ENCODE measurements at regions not wholly inside any gene's neighbourhood (a gene's known extent, or its start where the extent isn't known, plus 50 kb on each side); places are given as distances from the start of the nearest gene placed in this dataset.

- TF ChIP-seq GLI2 (tag by site-specific recombination; IDR thresholded peaks at IDR 0.05; ENCODE audit: borderline replicate concordance, low read depth): no peak
- TF ChIP-seq, protein P1, sequence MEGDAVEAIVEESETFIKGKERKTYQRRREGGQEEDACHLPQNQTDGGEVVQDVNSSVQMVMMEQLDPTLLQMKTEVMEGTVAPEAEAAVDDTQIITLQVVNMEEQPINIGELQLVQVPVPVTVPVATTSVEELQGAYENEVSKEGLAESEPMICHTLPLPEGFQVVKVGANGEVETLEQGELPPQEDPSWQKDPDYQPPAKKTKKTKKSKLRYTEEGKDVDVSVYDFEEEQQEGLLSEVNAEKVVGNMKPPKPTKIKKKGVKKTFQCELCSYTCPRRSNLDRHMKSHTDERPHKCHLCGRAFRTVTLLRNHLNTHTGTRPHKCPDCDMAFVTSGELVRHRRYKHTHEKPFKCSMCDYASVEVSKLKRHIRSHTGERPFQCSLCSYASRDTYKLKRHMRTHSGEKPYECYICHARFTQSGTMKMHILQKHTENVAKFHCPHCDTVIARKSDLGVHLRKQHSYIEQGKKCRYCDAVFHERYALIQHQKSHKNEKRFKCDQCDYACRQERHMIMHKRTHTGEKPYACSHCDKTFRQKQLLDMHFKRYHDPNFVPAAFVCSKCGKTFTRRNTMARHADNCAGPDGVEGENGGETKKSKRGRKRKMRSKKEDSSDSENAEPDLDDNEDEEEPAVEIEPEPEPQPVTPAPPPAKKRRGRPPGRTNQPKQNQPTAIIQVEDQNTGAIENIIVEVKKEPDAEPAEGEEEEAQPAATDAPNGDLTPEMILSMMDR (tag by site-specific recombination; IDR thresholded peaks at IDR 0.05): no peak
- TF ChIP-seq, protein P2, sequence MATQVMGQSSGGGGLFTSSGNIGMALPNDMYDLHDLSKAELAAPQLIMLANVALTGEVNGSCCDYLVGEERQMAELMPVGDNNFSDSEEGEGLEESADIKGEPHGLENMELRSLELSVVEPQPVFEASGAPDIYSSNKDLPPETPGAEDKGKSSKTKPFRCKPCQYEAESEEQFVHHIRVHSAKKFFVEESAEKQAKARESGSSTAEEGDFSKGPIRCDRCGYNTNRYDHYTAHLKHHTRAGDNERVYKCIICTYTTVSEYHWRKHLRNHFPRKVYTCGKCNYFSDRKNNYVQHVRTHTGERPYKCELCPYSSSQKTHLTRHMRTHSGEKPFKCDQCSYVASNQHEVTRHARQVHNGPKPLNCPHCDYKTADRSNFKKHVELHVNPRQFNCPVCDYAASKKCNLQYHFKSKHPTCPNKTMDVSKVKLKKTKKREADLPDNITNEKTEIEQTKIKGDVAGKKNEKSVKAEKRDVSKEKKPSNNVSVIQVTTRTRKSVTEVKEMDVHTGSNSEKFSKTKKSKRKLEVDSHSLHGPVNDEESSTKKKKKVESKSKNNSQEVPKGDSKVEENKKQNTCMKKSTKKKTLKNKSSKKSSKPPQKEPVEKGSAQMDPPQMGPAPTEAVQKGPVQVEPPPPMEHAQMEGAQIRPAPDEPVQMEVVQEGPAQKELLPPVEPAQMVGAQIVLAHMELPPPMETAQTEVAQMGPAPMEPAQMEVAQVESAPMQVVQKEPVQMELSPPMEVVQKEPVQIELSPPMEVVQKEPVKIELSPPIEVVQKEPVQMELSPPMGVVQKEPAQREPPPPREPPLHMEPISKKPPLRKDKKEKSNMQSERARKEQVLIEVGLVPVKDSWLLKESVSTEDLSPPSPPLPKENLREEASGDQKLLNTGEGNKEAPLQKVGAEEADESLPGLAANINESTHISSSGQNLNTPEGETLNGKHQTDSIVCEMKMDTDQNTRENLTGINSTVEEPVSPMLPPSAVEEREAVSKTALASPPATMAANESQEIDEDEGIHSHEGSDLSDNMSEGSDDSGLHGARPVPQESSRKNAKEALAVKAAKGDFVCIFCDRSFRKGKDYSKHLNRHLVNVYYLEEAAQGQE (tag by site-specific recombination; IDR thresholded peaks at IDR 0.05): no peak
- TF ChIP-seq PATZ1 (tag by site-specific recombination; IDR thresholded peaks at IDR 0.05): no peak
- no peak for TF ChIP-seq KLF8 (tag by site-specific recombination; IDR thresholded peaks at IDR 0.05)
- no peak for TF ChIP-seq GLIS1 (tag by site-specific recombination; IDR thresholded peaks at IDR 0.05)
- no peak for TF ChIP-seq ZNF302 (tag by site-specific recombination; IDR thresholded peaks at IDR 0.05; ENCODE audit: low read depth)
- TF ChIP-seq, protein P3, sequence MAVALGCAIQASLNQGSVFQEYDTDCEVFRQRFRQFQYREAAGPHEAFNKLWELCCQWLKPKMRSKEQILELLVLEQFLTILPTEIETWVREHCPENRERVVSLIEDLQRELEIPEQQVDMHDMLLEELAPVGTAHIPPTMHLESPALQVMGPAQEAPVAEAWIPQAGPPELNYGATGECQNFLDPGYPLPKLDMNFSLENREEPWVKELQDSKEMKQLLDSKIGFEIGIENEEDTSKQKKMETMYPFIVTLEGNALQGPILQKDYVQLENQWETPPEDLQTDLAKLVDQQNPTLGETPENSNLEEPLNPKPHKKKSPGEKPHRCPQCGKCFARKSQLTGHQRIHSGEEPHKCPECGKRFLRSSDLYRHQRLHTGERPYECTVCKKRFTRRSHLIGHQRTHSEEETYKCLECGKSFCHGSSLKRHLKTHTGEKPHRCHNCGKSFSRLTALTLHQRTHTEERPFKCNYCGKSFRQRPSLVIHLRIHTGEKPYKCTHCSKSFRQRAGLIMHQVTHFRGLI (tag by site-specific recombination; IDR thresholded peaks at IDR 0.05): no peak
- no peak for TF ChIP-seq ZNF274 (IDR thresholded peaks at IDR 0.05; ENCODE audit: low read length)
- TF ChIP-seq ZNF274 (tag by site-specific recombination; IDR thresholded peaks at IDR 0.05; ENCODE audit: borderline replicate concordance): no peak
- TF ChIP-seq, protein P4, sequence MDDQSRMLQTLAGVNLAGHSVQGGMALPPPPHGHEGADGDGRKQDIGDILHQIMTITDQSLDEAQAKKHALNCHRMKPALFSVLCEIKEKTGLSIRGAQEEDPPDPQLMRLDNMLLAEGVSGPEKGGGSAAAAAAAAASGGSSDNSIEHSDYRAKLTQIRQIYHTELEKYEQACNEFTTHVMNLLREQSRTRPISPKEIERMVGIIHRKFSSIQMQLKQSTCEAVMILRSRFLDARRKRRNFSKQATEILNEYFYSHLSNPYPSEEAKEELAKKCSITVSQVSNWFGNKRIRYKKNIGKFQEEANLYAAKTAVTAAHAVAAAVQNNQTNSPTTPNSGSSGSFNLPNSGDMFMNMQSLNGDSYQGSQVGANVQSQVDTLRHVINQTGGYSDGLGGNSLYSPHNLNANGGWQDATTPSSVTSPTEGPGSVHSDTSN (CRISPR knock-in tag; IDR thresholded peaks at IDR 0.05): no peak
- TF ChIP-seq ZNF571 (tag by site-specific recombination; IDR thresholded peaks at IDR 0.05): no peak
- TF ChIP-seq BCL11A (tag by site-specific recombination; IDR thresholded peaks at IDR 0.05; ENCODE audit: low read depth): no peak
Observed at GRCh38 chr18:46269275-46269674, 165.1 kb downstream of the HAUS1 start.
